Stimulated activated CD4-positive, alpha-beta T cell treated with anti-CD3 and anti-CD28 coated beads, Interleukin-4, amount 100 ng/mL, for 48 hours (primary cell): ENCODE measurements at regions not wholly inside any gene's neighbourhood (a gene's known extent, or its start where the extent isn't known, plus 50 kb on each side); places are given as distances from the start of the nearest gene placed in this dataset.
A peak's percentile ranks its signal among the peaks of the same experiment; 100 is the strongest.

Experiments
- DNase-seq, 2 donors: peaks; one replicate each; pipeline ENCODE4 v3.0.0-alpha.2; 2020; ENCODE audit warnings: low read depth in 2 of 2

GRCh38 chr17:55668312-55668920 lies 54.2 kb downstream of the TMEM100 start:
- DNase-seq, result no peak

GRCh38 chr17:55666806-55667205 lies 55.9 kb downstream of the TMEM100 start:
- DNase-seq, result no peak

DNA sequence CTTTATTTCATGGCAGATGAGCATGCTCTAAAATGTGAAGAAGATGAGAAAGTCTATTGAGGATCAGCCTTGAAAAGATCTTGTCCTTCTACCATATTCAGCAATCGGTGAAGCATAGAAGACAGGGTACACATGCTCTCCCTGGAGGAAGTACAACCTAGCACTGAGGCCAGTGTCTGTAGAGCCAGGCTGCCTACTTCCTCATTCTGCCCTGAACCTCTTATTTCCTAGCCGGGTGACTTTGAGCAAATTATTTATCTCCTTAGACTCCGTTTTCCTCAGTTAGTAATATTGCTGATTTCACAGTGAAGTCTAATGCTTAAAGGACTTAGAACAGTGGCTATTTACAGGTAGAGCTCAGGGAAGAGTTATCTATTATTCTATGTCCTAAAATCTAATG lies 58.4 kb downstream of the TMEM100 start:
- DNase-seq, result no peak

- DNase-seq, result no peak
These were observed 59.3 kb downstream of the TMEM100 start for GRCh38 chr17:55663400-55663799.

DNA sequence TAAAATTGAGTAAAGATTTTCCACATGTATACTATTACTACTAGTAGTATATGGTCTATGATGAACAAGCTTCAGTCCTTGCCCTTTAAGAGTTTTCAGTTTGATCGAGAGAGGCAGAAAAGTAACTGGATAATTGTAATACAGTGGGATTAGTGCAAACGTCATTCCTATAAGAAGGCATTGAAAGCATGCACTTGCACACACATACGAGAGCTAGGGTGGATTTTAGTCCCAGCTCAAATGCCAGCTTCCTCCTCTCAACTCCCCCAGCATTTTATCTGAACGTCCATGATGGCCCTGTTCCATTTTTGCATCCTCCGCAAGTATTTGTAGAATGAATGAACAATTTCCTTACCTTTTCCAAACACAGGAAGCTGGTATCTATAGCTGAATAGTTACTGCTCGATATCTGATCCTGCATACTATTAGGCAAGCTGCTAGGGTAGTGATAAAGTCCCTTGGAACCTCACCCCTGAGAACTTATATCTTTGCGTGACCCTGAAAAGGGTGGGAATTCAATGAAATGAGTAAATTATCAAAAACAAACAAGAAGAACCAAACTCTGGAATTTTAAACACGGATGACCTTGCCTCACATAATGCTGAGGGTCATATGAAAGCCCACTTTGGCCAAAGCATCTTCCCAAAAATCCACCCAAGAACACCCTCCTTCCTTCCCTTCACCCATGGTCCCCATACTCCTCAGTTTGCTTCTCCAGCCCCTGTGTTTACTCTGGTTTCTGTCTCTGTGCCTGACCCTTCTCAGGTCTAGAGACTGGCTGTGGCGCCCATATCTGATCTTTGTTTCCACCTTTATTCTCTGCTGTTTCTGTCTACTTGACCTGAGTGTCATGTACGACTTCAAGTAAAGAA lies 60.5 kb downstream of the TMEM100 start:
- no peak for DNase-seq

DNA sequence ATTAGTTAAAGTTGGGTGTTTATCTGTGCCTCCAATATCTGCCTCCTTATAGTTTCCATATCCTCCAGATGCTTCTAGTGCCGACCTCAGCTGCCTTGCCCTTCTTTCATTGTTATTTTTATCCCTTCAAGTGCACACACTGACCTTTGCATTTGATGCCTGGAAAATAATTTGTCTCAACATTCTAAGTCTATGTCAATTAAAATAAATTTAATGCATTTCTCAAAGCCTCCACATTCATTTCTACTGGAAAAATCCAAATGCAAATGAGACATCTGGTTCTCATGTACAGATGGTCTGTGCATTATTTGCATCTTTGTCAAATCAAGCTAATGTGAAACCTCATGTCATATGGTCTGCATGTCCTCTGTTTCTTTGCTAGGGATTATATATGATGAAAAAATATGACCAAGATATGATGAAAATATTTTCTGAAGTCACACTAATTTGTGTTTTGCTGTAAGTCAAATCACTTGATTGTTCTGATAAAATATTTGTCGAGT lies 61.4 kb downstream of the TMEM100 start:
- DNase-seq, result no peak

GRCh38 chr17:55660178-55660886 lies 62.3 kb downstream of the TMEM100 start:
- DNase-seq, result no peak

- DNase-seq, result no peak
These were observed 63.0 kb downstream of the TMEM100 start for GRCh38 chr17:55659661-55660060.

- no peak for DNase-seq
These were observed 66.9 kb downstream of the TMEM100 start for GRCh38 chr17:55655777-55656176.

GRCh38 chr17:55654821-55655220 lies 67.8 kb downstream of the TMEM100 start:
- no peak for DNase-seq

DNA sequence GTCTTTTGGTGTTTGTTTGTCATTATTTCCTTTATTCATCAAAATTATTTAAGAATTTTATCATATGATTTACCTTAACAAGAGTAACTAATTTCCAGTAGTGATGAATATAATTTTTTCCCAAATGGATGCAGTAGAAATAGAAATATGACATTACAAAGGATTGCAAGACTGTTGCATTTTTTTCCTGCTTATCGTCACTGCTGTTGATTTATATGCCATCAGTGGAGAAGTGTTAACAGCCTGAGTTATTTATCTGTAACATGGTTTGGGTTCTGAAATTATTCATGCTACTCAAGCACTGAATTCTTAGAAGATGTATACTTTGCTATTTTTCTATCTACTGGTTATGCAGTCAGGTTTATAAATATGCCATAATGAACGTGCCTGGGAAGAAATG lies 68.6 kb downstream of the TMEM100 start:
- DNase-seq, result no peak

DNA sequence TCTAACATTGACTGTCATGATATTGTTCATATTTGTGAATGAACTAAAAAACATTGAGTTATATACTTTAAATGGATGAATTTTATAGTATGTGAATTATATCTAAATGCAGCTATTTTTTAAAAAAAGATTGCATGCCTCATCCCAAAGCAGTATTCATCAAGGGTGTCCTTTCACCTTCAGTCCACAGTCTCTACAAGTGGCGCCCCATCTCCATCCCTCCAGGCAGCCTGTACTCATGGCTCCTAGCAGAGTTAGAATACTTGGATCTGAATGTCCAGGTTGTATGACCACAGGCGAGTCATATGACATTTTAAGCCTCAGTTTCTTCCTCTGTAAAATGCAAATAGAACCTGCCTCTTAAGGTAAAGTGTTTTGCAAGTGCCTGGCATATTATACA lies 69.8 kb downstream of the TMEM100 start:
- DNase-seq, result no peak

- no peak for DNase-seq
These were observed 70.4 kb downstream of the TMEM100 start for GRCh38 chr17:55652114-55652823.

GRCh38 chr17:55649957-55650597 lies 72.6 kb downstream of the TMEM100 start:
- no peak for DNase-seq

DNA sequence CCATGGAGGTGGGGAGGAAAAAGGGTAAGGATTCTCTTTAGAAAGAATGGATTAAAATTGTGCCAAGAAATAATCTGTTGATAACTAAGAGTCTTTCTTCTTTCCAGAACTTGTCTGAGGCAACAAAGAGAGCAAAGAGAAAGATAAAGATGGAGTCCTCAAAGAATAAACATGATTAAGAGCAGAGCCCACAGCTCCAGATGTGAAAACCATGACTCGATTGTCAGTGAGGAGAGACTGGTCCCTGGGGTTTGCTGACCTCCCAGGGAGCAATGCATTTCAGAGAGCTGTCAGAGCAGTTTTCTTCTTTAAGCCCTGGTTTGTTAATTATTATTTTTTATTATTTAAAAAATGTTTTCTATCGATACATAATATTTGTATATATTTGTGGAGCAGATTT lies 74.6 kb downstream of the TMEM100 start:
- DNase-seq, result no peak

GRCh38 chr17:55645361-55645760 lies 77.3 kb downstream of the TMEM100 start:
- DNase-seq, result no peak

GRCh38 chr17:55644346-55644745 lies 78.3 kb downstream of the TMEM100 start:
- DNase-seq, result no peak

GRCh38 chr17:55642741-55643140 lies 79.9 kb downstream of the TMEM100 start:
- no peak for DNase-seq

DNA sequence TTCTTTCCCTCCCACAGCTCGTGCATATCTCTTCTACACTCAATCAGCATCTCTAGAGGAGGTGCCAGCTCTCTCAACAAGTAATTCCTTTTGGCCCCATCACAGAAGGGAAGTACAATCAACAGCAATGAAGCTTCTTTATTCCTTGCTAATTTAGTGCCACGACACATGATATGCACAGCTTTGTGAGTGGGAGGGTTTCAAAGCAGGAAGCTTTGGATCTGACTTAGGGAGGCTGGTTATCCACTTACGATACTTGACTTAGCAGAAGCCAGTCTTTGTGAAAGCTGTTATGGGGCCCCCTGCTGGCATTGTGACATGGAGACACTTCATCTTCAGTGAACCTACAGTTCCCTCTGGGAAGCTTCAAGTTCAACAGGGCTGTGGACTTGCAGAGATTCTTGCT lies 81.0 kb downstream of the TMEM100 start:
- peak; percentile 25 to 34 for DNase-seq

GRCh38 chr17:55639096-55639495 lies 83.6 kb downstream of the TMEM100 start:
- no peak for DNase-seq

GRCh38 chr17:55635253-55635914 lies 87.3 kb downstream of the TMEM100 start:
- DNase-seq, result no peak
